PC-9 (cell line): ENCODE measurements at regions not wholly inside any gene's neighbourhood (a gene's known extent, or its start where the extent isn't known, plus 50 kb on each side); places are given as distances from the start of the nearest gene placed in this dataset.

Experiments
- BruUV-seq: library from RNA; stranded (reverse); fragments of 400-500 nt; replicated peaks from 2 replicates; lab custom pipeline; 2021; lab: Mats Ljungman, UMichigan
- CTCF ChIA-PET: fragments of 300-600 bp; sonication (Branson Sonifier 250); formaldehyde crosslinking; loops from one replicate; lab custom pipeline; 2022; ENCODE audit warnings: antibody characterized with exemption; lab: Charles Lee
- POLR2A ChIA-PET: fragments of 300-600 bp; sonication (Branson Sonifier 250); formaldehyde crosslinking; loops from one replicate; lab custom pipeline; 2022; ENCODE audit warnings: antibody characterized with exemption; ENCODE audit not compliant: unreplicated experiment; lab: Charles Lee
- DNase-seq, 2 experiments: peaks; one replicate each; pipeline versions ENCODE4 v3.0.0 to v3.0.0-alpha.2; 2015 to 2022; ENCODE audit warnings: mixed read lengths in 1 of 2
- H2AFZ ChIP-seq: fragments of 200-600 bp; sonication (generic); 2 replicates; pipeline ENCODE4 v1.8.1; 2017; ENCODE audit warnings: antibody characterized with exemption
- H3F3A ChIP-seq: fragments of 200-600 bp; sonication (generic); 2 replicates; pipeline ENCODE4 v1.8.1; 2017; ENCODE audit warnings: antibody characterized with exemption, mild to moderate bottlenecking, low read depth; ENCODE audit not compliant: insufficient read depth
- H3K27ac ChIP-seq: fragments of 200-600 bp; sonication (generic); 2 replicates; pipeline ENCODE4 v1.6.1; 2016; ENCODE audit warnings: mixed run types
- H3K27me3 ChIP-seq: fragments of 200-600 bp; sonication (generic); 2 replicates; pipeline ENCODE4 v1.6.1; 2016; ENCODE audit warnings: low read depth, mixed run types; ENCODE audit not compliant: insufficient read depth
- H3K36me3 ChIP-seq: fragments of 200-600 bp; sonication (generic); 2 replicates; pipeline ENCODE4 v1.6.1; 2016; ENCODE audit warnings: low read depth, mixed run types
- H3K4me1 ChIP-seq: fragments of 200-600 bp; sonication (generic); replicated peaks from 2 replicates; pipeline ENCODE4 v1.6.1; 2016; ENCODE audit warnings: mixed run types; ENCODE audit not compliant: insufficient read depth
- H3K4me2 ChIP-seq: fragments of 200-600 bp; sonication (generic); 2 replicates; pipeline ENCODE4 v1.6.1; 2017; ENCODE audit warnings: mixed run types
- H3K4me3 ChIP-seq: fragments of 200-600 bp; sonication (generic); 2 replicates; pipeline ENCODE4 v1.6.1; 2016; ENCODE audit warnings: mixed run types
- H3K79me2 ChIP-seq: fragments of 200-600 bp; sonication (generic); 2 replicates; pipeline ENCODE4 v1.6.1; 2017; ENCODE audit warnings: low read depth, mixed run types
- H3K9me2 ChIP-seq: fragments of 200-600 bp; sonication (generic); 2 replicates; pipeline ENCODE4 v1.8.1; 2017; ENCODE audit warnings: mild to moderate bottlenecking; ENCODE audit not compliant: insufficient read depth
- H3K9me3 ChIP-seq: fragments of 200-600 bp; sonication (generic); 2 replicates; pipeline ENCODE4 v1.8.1; 2016; ENCODE audit warnings: low read depth; ENCODE audit not compliant: insufficient read depth
- H4K20me1 ChIP-seq: fragments of 200-600 bp; sonication (generic); 2 replicates; pipeline ENCODE4 v1.8.1; 2017; ENCODE audit not compliant: insufficient read depth
- EZH2 ChIP-seq: fragments of 200-600 bp; sonication (generic); IDR thresholded peaks from 2 replicates; pipeline ENCODE4 v1.8.0; 2017; ENCODE audit warnings: antibody characterized with exemption, low read depth
- intact Hi-C: fragments of 100-400 bp; cut with micrococcal nuclease; formaldehyde crosslinking; loops from one replicate; pipeline ENCODE4 v1.10.0; 2022; ENCODE audit not compliant: unreplicated experiment
- TF ChIP-seq, protein P1 (sequence below): fragments of 200-600 bp; sonication (generic); conservative IDR thresholded peaks from 2 replicates; pipeline ENCODE4 v1.6.1; 2017; ENCODE audit warnings: mixed run types, antibody characterized with exemption, mild to moderate bottlenecking, moderate library complexity

GRCh38 chr4:173707658-173708419, 177.8 kb upstream of the HAND2 start:
- Histone ChIP-seq H3F3A (no peaks in the 10 kb centered on the region), H3K4me3 (no peak overlapping the region), H3K27ac (no peak overlapping the region), H3K79me2 (no peaks in the 10 kb centered on the region), H3K36me3 (no peaks in the 10 kb centered on the region), H3K4me1 (no peaks in the 10 kb centered on the region), H3K9me2 (no peaks in the 10 kb centered on the region), H3K9me3 (no peaks in the 10 kb centered on the region), H3K4me2 (no peak overlapping the region), H3K27me3 (no peaks in the 10 kb centered on the region), H4K20me1 (no peaks in the 10 kb centered on the region), H2AFZ (no peak overlapping the region)
- ChIA-PET POLR2A (no interaction called here), CTCF (no interaction called here)
- BruUV-seq, result no TSS peak
- intact Hi-C loops, result no loop called here
- DNase-seq, result no peak
- TF ChIP-seq, protein P1, sequence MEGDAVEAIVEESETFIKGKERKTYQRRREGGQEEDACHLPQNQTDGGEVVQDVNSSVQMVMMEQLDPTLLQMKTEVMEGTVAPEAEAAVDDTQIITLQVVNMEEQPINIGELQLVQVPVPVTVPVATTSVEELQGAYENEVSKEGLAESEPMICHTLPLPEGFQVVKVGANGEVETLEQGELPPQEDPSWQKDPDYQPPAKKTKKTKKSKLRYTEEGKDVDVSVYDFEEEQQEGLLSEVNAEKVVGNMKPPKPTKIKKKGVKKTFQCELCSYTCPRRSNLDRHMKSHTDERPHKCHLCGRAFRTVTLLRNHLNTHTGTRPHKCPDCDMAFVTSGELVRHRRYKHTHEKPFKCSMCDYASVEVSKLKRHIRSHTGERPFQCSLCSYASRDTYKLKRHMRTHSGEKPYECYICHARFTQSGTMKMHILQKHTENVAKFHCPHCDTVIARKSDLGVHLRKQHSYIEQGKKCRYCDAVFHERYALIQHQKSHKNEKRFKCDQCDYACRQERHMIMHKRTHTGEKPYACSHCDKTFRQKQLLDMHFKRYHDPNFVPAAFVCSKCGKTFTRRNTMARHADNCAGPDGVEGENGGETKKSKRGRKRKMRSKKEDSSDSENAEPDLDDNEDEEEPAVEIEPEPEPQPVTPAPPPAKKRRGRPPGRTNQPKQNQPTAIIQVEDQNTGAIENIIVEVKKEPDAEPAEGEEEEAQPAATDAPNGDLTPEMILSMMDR, result no peak
- TF ChIP-seq EZH2, result no peak

- CTCF ChIA-PET, result no interaction called here
- Histone ChIP-seq H3F3A (no peaks in the 10 kb centered on the region), H3K4me3 (no peak overlapping the region), H2AFZ (no peak overlapping the region), H3K36me3 (no peaks in the 10 kb centered on the region), H3K9me3 (no peaks in the 10 kb centered on the region), H3K79me2 (no peaks in the 10 kb centered on the region), H3K27me3 (no peaks in the 10 kb centered on the region), H3K4me2 (no peak overlapping the region), H4K20me1 (no peaks in the 10 kb centered on the region), H3K9me2 (no peaks in the 10 kb centered on the region), H3K4me1 (no peaks in the 10 kb centered on the region), H3K27ac (no peak overlapping the region)
- intact Hi-C loops, result no loop called here
- DNase-seq, result no peak
- POLR2A ChIA-PET, result no interaction called here
- TF ChIP-seq, protein P1, result no peak
- no peak for TF ChIP-seq EZH2
- no TSS peak for BruUV-seq
These were observed 174.2 kb upstream of the HAND2 start for GRCh38 chr4:173704201-173704600.

DNA sequence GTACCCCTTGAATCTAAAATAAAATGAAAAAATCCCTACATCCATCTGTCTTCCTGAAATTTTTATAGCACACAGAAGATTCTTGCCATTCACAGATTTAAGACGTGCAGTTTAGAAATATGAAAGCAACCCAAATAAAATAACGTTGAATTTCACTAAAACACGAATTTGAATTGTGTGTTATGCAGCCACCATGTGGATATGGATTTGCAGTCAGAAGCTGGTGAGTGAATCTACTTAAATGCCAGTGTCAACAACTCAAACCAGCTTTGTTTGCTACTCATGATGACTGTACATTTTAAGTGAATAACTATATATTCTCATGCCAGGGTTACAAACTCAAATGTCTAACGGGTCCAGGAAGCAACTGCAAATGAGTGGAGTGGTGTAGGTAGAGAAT, 173.0 kb upstream of the HAND2 start:
- Histone ChIP-seq H3K4me1 (no peaks in the 10 kb centered on the region), H3F3A (no peaks in the 10 kb centered on the region), H2AFZ (no peak overlapping the region), H3K36me3 (no peaks in the 10 kb centered on the region), H3K27me3 (no peaks in the 10 kb centered on the region), H4K20me1 (no peaks in the 10 kb centered on the region), H3K9me2 (no peaks in the 10 kb centered on the region), H3K79me2 (no peaks in the 10 kb centered on the region), H3K9me3 (no peaks in the 10 kb centered on the region), H3K4me2 (no peak overlapping the region), H3K27ac (no peak overlapping the region), H3K4me3 (no peak overlapping the region)
- ChIA-PET POLR2A (no interaction called here), CTCF (no interaction called here)
- intact Hi-C loops, result no loop called here
- no TSS peak for BruUV-seq
- TF ChIP-seq, protein P1, result no peak
- no peak for TF ChIP-seq EZH2
- DNase-seq, result no peak
